ENCODE measurements at regions not wholly inside any gene's neighbourhood (a gene's known extent, or its start where the extent isn't known, plus 50 kb on each side); places are given as distances from the start of the nearest gene placed in this dataset.

GRCh38 chr10:128962182-128962581 lies 504.9 kb upstream of the MGMT start:
- Histone ChIP-seq H3K9me3 (ENCODE audit: control insufficient read depth, insufficient read depth, low read length) (peaks cover 70% of the 10 kb centered on the region), H3K4me3 (ENCODE audit: low read depth, low read length) (no peak overlapping the region), H3K27me3 (ENCODE audit: control insufficient read depth, insufficient read depth, low read length) (no peaks in the 10 kb centered on the region), H3K27ac (ENCODE audit: low read depth, low read length) (no peak overlapping the region)
- CTCF ChIA-PET = no interaction called here
- DNase-seq (ENCODE audit: low read depth, low spot score) = no peak
- no peak for TF ChIP-seq CTCF (IDR thresholded peaks at IDR 0.05; ENCODE audit: low read depth, low read length)
- POLR2A ChIA-PET = no interaction called here

GRCh38 chr10:128963211-128964099 lies 503.6 kb upstream of the MGMT start:
- DNase-seq (ENCODE audit: low read depth, low spot score) = no peak
- CTCF ChIA-PET = no interaction called here
- TF ChIP-seq CTCF (IDR thresholded peaks at IDR 0.05; ENCODE audit: low read depth, low read length) = no peak
- Histone ChIP-seq H3K27me3 (ENCODE audit: control insufficient read depth, insufficient read depth, low read length) (no peaks in the 10 kb centered on the region), H3K9me3 (ENCODE audit: control insufficient read depth, insufficient read depth, low read length) (peaks cover 69% of the 10 kb centered on the region), H3K4me3 (ENCODE audit: low read depth, low read length) (no peak overlapping the region), H3K27ac (ENCODE audit: low read depth, low read length) (no peak overlapping the region)
- POLR2A ChIA-PET = no interaction called here

GRCh38 chr10:128964100-128964403 lies 503.0 kb upstream of the MGMT start:
- TF ChIP-seq CTCF (IDR thresholded peaks at IDR 0.05; ENCODE audit: low read depth, low read length) = no peak
- CTCF ChIA-PET = no interaction called here
- POLR2A ChIA-PET = no interaction called here
- H3K27me3 ChIP-seq (ENCODE audit: control insufficient read depth, insufficient read depth, low read length) = no peaks in the 10 kb centered on the region
- no peak overlapping the region for H3K4me3 ChIP-seq (ENCODE audit: low read depth, low read length)
- no peak overlapping the region for H3K27ac ChIP-seq (ENCODE audit: low read depth, low read length)
- DNase-seq (ENCODE audit: low read depth, low spot score) = no peak
- peaks cover 67% of the 10 kb centered on the region for H3K9me3 ChIP-seq (ENCODE audit: control insufficient read depth, insufficient read depth, low read length)

GRCh38 chr10:128967980-128968756 lies 498.9 kb upstream of the MGMT start:
- Histone ChIP-seq H3K4me3 (ENCODE audit: low read depth, low read length) (no peak overlapping the region), H3K27ac (ENCODE audit: low read depth, low read length) (no peak overlapping the region), H3K27me3 (ENCODE audit: control insufficient read depth, insufficient read depth, low read length) (no peaks in the 10 kb centered on the region), H3K9me3 (ENCODE audit: control insufficient read depth, insufficient read depth, low read length) (peaks cover 61% of the 10 kb centered on the region)
- no peak for TF ChIP-seq CTCF (IDR thresholded peaks at IDR 0.05; ENCODE audit: low read depth, low read length)
- no peak for DNase-seq (ENCODE audit: low read depth, low spot score)
- POLR2A ChIA-PET = no interaction called here
- CTCF ChIA-PET = no interaction called here

GRCh38 chr10:128969551-128969950 lies 497.5 kb upstream of the MGMT start:
- POLR2A ChIA-PET = no interaction called here
- no peak for DNase-seq (ENCODE audit: low read depth, low spot score)
- no peak overlapping the region for H3K27ac ChIP-seq (ENCODE audit: low read depth, low read length)
- H3K4me3 ChIP-seq (ENCODE audit: low read depth, low read length) = no peak overlapping the region
- H3K9me3 ChIP-seq (ENCODE audit: control insufficient read depth, insufficient read depth, low read length) = peaks cover 58% of the 10 kb centered on the region
- H3K27me3 ChIP-seq (ENCODE audit: control insufficient read depth, insufficient read depth, low read length) = no peaks in the 10 kb centered on the region
- TF ChIP-seq CTCF (IDR thresholded peaks at IDR 0.05; ENCODE audit: low read depth, low read length) = no peak
- CTCF ChIA-PET = no interaction called here
